Stomach smooth muscle (tissue), 2 donors: ENCODE measurements at regions not wholly inside any gene's neighbourhood (a gene's known extent, or its start where the extent isn't known, plus 50 kb on each side); places are given as distances from the start of the nearest gene placed in this dataset.

Experiments used
- H3K27ac ChIP-seq: one replicate; pipeline ENCODE4 v1.7.0; 2013; ENCODE audit warnings: mild to moderate bottlenecking, low read length, inconsistent platforms
- H3K27me3 ChIP-seq, 2 donors: one replicate each; pipeline ENCODE4 v1.7.0; 2013; ENCODE audit warnings: low read length in 2 of 2; ENCODE audit not compliant: insufficient read depth in 2 of 2, control insufficient read depth in 1 of 2
- H3K36me3 ChIP-seq, 2 donors: one replicate each; pipeline ENCODE4 v1.7.0; 2013; ENCODE audit warnings: low read length in 2 of 2; ENCODE audit not compliant: control insufficient read depth in 2 of 2, insufficient read depth in 2 of 2
- H3K4me1 ChIP-seq: one replicate; pipeline ENCODE4 v1.7.0; 2013; ENCODE audit warnings: low read length; ENCODE audit not compliant: control insufficient read depth, insufficient read depth
- H3K4me3 ChIP-seq, 2 donors: one replicate each; pipeline ENCODE4 v1.7.0; 2013; ENCODE audit warnings: low read length in 2 of 2
- H3K9ac ChIP-seq, 2 donors: one replicate each; pipeline ENCODE4 v1.7.0; 2013; ENCODE audit warnings: low read length in 2 of 2, mild to moderate bottlenecking in 1 of 2
- H3K9me3 ChIP-seq, 2 donors: one replicate each; pipeline ENCODE4 v1.7.0; 2013; ENCODE audit warnings: low read length in 2 of 2; ENCODE audit not compliant: control insufficient read depth in 2 of 2
- donor health status: healthy.
- donor health status: Pancreatic carcinoma.

DNA sequence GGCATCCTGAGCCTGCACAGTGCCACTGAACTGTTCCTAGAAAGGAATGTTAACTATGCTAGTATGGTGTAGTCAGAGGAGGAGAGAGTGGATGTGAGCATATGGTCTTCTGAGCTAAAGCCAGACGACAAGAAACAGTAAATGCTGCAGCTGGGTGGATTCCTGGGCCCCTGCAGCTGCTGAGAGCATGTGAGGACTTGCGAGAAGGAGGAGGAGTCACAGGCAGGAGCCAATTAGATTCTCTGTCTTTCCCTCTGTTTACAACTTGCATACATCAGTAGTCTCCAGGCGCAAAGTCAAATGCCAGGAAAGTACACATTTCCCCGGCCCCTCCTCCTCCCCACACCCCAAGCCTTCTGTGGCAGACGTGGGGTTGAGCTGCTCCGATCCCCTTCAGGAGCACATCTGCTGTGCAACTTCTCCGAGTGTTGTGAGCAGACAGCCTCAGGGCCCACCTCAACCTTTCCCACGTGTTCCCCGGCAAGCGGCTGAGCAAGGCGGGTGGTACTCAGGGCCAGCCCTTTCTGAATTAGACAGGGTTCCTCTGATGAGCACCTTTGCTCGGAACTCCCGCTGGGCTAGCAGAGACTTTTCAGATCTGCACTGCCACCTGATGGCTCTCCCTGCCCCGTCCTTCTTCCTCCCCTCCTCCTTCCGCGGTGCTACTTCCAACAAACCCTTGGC lies 108.7 kb upstream of the ATP6AP2 start:
- Histone ChIP-seq H3K4me3 (peak overlapping the region; percentile 25 to 40), H3K9ac (peak overlapping the region; percentile 5 to 60)

DNA sequence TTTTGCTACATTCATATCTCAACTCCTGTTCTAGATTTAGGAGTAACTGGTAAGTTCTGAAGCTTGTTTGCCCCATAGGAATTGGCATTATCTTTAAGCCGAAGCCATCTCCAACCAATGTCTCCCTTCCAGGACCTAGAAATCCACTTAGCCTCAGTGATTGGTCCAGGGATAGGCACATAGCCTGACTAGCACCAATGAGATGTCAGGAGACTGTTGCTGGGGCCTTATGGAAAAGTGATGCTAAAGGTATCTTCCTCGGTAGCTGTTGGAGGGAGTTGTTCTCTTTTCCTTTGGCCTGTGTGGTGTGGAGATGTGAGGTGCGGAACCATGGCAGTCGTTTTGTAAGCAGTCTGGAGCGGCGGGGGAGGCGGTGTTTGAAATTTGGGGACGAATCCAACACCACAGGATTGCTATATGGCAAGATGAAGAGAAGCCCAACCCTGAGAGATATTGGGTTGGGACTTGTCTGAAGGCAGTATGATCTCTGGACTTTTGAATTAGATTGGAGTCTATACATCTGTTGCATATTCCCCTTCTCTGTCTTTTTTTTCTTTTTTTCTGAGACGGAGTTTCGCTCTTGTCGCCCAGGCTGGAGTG lies 109.8 kb upstream of the ATP6AP2 start:
- Histone ChIP-seq H3K4me3 (no peak overlapping the region), H3K9ac (no peak overlapping the region), H3K36me3 (no peaks in the 10 kb centered on the region), H3K27ac (no peak overlapping the region), H3K27me3 (peaks cover 0 to 23% of the 10 kb centered on the region in 2 donors), H3K4me1 (peaks cover 16% of the 10 kb centered on the region), H3K9me3 (no peaks in the 10 kb centered on the region)

More for the DNA sequence above, 108.7 kb upstream of the ATP6AP2 start:
- peaks cover 0 to 20% of the 10 kb centered on the region in 2 donors for H3K27me3 ChIP-seq
- peaks cover 16% of the 10 kb centered on the region for H3K4me1 ChIP-seq
- H3K9me3 ChIP-seq: no peaks in the 10 kb centered on the region
- H3K27ac ChIP-seq: peak overlapping the region; percentile 49
- no peaks in the 10 kb centered on the region for H3K36me3 ChIP-seq

DNA sequence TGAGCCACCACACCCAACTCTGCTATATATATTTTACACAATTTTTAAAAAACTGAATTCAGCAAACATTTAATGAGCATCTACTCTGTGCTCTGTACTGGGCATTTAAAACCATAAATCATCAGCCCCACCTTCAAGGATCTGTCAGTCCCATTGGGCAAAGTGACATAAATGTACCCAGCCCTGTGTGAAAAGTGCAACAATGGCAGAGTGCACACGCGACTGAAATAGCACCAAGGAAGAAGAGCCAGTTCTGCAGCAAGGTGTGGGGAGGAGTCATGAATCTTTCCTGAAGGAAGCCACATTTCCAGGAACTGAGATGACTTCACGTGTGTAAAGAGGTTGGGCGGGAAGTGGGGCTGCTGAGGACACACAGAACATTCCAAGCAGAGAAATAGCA lies 111.5 kb upstream of the ATP6AP2 start:
- H3K4me1 ChIP-seq: peaks cover 15% of the 10 kb centered on the region
- H3K27ac ChIP-seq: no peak overlapping the region
- H3K4me3 ChIP-seq: no peak overlapping the region
- H3K36me3 ChIP-seq: no peaks in the 10 kb centered on the region
- no peak overlapping the region for H3K9ac ChIP-seq
- peaks cover 0 to 19% of the 10 kb centered on the region in 2 donors for H3K27me3 ChIP-seq
- H3K9me3 ChIP-seq: no peaks in the 10 kb centered on the region

DNA sequence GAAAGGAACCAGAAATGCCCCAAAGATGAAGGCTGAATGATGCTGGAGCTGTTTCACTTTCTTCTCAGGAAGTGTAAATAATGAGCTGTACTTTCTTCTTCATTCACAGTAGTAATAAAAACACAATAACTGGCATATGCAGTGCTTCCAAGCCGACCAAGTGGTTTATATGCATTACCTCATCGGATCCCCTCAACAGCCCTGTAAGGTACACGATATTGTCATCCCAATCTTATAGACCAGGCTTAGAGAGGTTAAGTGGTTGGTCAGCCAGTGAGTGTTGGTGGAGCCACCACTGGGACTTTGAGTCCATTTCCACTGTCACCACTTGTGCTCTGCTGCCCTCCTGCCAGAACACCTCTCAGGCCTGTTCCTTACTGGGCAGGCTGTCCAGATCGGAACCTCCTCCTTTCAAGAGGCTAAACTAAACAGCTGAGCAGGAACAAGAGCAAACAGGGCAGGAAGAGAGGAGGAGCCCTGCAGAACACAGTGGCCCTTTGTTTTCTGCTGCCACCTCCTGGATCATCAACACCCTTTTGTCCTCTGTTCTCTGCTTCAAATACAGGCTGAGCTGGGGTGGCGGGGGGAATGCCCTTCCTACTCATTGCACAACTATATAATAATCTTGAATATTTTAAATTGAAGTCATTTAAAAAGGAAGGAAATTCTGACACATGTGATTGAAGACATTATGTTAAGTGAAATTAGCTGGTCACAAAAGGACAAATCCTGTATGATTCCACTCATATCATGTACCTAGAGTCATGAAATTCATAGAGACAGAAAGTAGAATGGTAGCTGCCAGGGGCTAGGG lies 112.5 kb upstream of the ATP6AP2 start:
- Histone ChIP-seq H3K36me3 (no peaks in the 10 kb centered on the region), H3K4me3 (no peak overlapping the region), H3K27ac (no peak overlapping the region), H3K27me3 (peaks cover 0 to 17% of the 10 kb centered on the region in 2 donors), H3K9me3 (no peaks in the 10 kb centered on the region), H3K4me1 (peaks cover 9% of the 10 kb centered on the region), H3K9ac (no peak overlapping the region)

DNA sequence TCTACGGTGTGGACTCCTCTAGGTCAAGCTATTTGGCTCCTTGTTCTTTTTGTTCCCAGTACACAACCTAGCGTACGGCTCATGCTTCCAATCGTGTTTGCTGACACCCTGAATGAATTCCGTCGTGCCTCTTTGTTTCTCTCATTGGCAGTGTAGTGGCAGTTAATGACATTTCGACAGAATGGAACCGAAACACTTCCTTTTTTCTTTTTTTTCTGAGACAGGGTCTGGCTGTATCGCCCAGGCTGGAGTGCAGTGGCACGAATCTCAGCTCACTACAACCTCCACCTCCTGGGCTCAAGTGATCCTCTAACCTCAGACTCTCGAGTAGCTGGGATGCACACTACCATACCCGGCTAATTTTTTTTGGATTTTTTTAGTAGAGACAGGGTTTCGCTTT lies 113.3 kb upstream of the ATP6AP2 start:
- H3K27me3 ChIP-seq: peaks cover 0 to 17% of the 10 kb centered on the region in 2 donors
- no peaks in the 10 kb centered on the region for H3K36me3 ChIP-seq
- no peak overlapping the region for H3K27ac ChIP-seq
- H3K4me1 ChIP-seq: peaks cover 8% of the 10 kb centered on the region
- H3K9ac ChIP-seq: no peak overlapping the region
- no peak overlapping the region for H3K4me3 ChIP-seq
- no peaks in the 10 kb centered on the region for H3K9me3 ChIP-seq

DNA sequence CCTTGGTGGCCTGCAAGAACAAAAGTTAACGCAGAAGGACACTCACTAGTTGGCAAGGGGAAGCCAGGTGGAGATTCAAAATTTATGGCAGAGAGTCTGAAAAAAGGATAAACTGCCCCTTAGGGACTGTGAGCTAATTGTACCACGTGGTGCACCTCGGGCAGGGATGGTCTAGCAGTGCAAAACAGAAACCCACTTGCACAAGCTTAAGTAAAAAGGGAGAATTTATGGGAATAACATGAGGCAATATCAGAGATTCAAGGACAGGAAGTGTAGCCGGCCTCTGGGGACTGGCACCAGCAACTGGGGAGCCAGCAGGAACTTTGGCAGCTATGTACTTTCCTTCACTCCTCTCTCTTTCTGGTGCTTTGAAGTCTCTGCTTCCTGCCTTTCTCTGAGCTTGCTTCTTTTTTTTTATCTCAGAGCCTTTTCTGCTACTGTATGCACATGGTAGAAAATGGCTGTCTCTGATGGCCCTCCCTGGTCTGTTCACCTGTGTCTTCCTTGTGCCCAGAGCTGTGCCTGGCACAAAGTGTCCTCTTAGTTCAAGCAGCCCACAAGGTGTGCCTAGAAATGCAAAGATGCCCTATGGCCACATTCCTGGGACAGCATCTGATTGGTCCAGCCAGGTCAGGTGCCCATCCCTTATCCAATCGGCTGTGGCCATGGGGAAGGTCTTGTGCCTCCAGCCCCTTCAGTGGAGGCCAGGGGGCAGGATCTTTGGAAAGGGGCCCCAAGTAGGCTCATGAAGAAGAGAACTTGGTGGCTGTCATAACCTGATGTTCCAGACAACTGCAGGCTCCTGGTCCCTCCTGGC lies 114.8 kb upstream of the ATP6AP2 start:
- H3K36me3 ChIP-seq: no peaks in the 10 kb centered on the region
- no peak overlapping the region for H3K9ac ChIP-seq
- H3K9me3 ChIP-seq: no peaks in the 10 kb centered on the region
- no peak overlapping the region for H3K4me3 ChIP-seq
- H3K27ac ChIP-seq: no peak overlapping the region
- H3K4me1 ChIP-seq: no peaks in the 10 kb centered on the region
- H3K27me3 ChIP-seq: peaks cover 0 to 22% of the 10 kb centered on the region in 2 donors

DNA sequence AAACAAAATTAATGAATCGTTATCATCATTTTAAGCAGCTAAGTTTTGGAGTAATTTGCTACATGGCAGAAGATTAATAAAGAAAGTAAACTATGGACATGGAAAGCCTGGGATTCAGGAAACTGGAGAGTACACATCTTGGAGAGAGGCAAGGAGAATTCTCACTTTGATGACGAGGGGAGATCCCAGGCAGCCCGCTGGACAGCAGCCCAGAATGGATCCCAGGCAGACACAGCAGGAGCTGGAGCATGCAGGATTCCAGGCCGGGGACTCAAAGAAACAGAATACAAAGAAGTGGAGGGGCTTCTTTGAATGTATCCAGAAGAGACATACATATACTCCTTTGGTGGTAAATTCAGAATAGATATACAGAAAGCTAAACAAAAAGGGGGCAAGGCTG lies 118.0 kb upstream of the ATP6AP2 start:
- Histone ChIP-seq H3K4me3 (no peak overlapping the region), H3K9me3 (no peaks in the 10 kb centered on the region), H3K36me3 (no peaks in the 10 kb centered on the region), H3K27me3 (peaks cover 0 to 27% of the 10 kb centered on the region in 2 donors), H3K27ac (no peak overlapping the region), H3K4me1 (no peaks in the 10 kb centered on the region), H3K9ac (no peak overlapping the region)

DNA sequence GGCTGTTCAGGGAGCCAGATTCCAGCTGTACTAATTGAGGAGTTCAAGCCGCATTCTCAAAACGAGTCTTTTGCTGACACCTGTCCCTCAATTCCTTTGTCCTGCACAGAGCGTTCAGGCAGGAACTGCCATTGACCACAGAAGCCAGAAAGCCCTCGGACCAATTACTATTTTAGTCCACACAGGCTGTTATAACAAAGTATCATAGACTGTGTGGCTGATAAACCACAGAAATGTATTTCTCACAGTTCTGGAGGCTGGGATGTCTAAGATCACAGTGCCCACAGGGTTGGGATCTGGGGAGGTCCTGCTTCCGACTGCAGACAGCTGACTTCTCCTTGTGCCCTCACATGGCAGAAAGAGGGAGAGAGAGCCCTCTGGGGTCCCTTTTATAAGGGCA lies 119.8 kb upstream of the ATP6AP2 start:
- Histone ChIP-seq H3K36me3 (no peaks in the 10 kb centered on the region), H3K4me3 (no peak overlapping the region), H3K9me3 (peaks cover 0 to 2% of the 10 kb centered on the region in 2 donors), H3K27me3 (peaks cover 0 to 26% of the 10 kb centered on the region in 2 donors), H3K9ac (no peak overlapping the region), H3K27ac (no peak overlapping the region), H3K4me1 (no peaks in the 10 kb centered on the region)

DNA sequence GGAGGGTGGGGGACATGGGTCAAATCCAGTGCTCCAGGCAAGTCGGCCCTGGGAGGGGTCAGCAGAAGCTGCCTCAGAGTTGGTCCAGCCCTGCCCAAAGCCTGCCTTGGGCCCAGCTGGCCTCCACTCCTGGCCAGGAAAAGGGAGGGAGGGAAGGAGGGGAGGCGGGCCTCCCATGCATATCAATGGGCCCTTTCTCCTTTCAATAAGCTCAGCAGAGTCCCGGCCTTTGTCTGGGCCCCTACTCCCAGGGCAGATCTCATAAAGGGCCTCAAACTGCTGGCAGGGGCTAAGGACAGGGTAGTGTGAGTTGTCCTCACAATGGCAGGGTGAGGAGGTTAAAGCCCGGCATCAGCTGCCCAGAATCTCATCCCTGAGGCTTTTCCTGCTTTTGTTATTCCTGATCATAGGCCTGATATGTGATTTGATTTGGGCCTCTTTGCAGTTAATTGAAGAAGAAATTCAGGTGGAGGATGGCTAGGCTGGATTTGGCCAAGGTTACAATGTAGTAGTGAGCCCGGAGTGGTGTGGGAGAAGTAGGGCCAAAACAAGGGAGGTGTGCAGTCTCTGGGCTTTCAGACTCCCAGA lies 121.1 kb upstream of the ATP6AP2 start:
- Histone ChIP-seq H3K27ac (no peak overlapping the region), H3K4me3 (no peak overlapping the region), H3K9ac (no peak overlapping the region), H3K36me3 (no peaks in the 10 kb centered on the region), H3K27me3 (peaks cover 0 to 23% of the 10 kb centered on the region in 2 donors), H3K4me1 (no peaks in the 10 kb centered on the region), H3K9me3 (peaks cover 0 to 2% of the 10 kb centered on the region in 2 donors)

DNA sequence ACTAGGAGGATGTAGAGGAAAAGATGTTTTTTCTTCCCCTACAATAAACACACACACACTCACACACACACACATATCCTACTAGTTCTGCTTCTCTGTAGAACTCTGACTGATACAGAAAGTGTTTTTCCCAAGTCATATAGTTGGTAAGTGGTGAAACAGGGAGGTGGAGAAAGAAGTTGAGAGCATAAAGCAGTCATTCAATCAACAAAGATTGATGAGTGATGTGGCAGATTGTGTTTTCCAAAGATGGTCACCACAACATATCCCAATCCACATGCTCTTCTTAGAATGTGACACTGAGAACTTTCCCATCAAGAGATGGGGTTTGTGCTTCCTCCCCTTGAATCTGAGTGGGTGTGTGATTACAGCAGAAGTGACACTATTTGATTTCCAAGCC lies 123.4 kb upstream of the ATP6AP2 start:
- no peak overlapping the region for H3K4me3 ChIP-seq
- peaks cover 0 to 4% of the 10 kb centered on the region in 2 donors for H3K9me3 ChIP-seq

More for the DNA sequence above, 123.4 kb upstream of the ATP6AP2 start:
- peaks cover 0 to 20% of the 10 kb centered on the region in 2 donors for H3K27me3 ChIP-seq
- H3K27ac ChIP-seq: no peak overlapping the region
- H3K9ac ChIP-seq: no peak overlapping the region
- H3K36me3 ChIP-seq: no peaks in the 10 kb centered on the region
- no peaks in the 10 kb centered on the region for H3K4me1 ChIP-seq
